Transverse colon (tissue), 4 donors: ENCODE measurements at regions not wholly inside any gene's neighbourhood (a gene's known extent, or its start where the extent isn't known, plus 50 kb on each side); places are given as distances from the start of the nearest gene placed in this dataset.

ENCODE experiments used
- CTCF ChIP-seq, 5 experiments: fragments of 200-600 bp in 3 of 5; fragments of 450-650 bp in 2 of 5; sonication (generic) in 3 of 5; IDR thresholded peaks; 1 replicate in 2 of 5; 2 replicates in 3 of 5; pipeline ENCODE4 v1.5.1; 2016 to 2017; ENCODE audit warnings: antibody characterized with exemption in 5 of 5, inconsistent platforms in 3 of 5, mild to moderate bottlenecking in 2 of 5, moderate library complexity in 1 of 5
- POLR2A ChIP-seq: fragments of 450-650 bp; IDR thresholded peaks from one replicate; pipeline ENCODE4 v1.6.1; 2016; ENCODE audit warnings: antibody characterized with exemption, mild to moderate bottlenecking, moderate library complexity
- POLR2AphosphoS5 ChIP-seq, 3 donors: sonication (generic); formaldehyde crosslinking; IDR thresholded peaks; one replicate each; pipeline ENCODE4 v1.6.1; 2016; ENCODE audit warnings: antibody characterized with exemption in 3 of 3

- TF ChIP-seq POLR2AphosphoS5 (IDR thresholded peaks at IDR 0.05) (no peak), CTCF (IDR thresholded peaks at IDR 0.05) (no peak), POLR2A (no peak)
These were observed 959.6 kb upstream of the SOX11 start for GRCh38 chr2:4732560-4732959.
